ENCODE measurements at regions not wholly inside any gene's neighbourhood (a gene's known extent, or its start where the extent isn't known, plus 50 kb on each side); places are given as distances from the start of the nearest gene placed in this dataset.
"Not testable (repeated sequence)": the region's sequence is repeated elsewhere in the genome, so short reads cannot be mapped to it uniquely, and the experiment has no call there.

DNA sequence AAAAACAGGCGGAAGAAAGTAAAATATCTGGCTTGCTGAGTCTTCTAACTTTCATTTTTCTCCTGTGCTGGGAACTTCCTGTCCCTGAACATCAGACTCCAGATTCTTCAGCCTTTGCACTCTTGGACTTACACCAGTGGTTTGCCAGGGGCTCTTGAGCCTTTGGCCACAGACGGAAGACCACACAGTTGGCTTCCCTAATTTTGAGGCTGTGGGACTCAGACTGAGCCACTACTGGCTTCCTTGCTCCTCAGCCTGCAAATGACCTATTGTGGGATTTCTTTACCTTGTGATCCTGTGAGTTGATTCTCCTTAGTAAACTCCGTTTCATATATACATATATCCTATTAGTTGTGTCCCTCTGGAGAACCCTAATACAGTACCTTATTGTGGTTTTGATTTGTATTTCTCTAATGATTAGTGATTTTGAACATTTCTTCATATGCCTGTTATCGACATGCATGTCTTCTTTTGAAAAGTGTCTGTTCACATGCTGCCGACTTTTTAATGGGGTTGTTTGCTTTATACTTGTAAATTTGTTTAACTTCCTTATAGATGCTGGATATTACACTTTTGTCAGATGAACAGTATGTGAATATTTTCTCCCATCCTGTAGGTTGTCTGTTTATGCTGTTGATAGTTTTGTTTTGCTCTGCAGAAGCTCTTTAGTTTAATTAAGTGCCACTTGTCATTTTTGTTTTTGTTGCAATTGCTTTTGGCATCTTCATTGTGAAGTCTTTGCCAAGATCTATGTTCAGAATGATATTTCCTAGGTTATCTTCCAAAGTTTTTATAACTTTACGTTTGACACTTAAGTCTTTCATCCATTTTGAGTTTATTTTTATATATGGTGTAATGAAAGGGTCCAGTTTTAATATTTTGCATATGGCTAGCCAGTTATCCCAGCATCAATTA, 348.8 kb upstream of the SETBP1 start:
- no peak overlapping the region for H3K27ac ChIP-seq
- TF ChIP-seq ZFX (IDR thresholded peaks at IDR 0.05; ENCODE audit: borderline replicate concordance) = no peak

DNA sequence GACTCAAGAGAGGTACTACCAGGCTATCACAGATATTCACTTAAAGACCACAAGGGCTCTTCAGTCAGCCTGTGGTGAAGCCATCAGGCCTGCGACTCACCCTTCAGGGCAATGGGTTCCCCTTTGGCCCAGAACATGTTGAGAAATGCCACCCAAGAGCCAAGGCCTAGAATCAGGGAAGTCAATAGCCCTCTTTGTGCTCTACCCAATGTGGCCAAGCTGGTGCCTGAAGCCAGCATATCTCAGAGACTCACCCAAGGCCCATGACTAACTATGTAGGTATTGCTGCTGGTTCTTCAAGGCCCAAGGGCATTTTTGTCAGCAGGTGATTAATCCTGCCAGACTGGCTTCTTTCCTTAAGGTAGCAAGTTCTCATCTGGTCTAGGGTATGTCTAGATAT, 338.9 kb upstream of the SETBP1 start:
- TF ChIP-seq ZFX (IDR thresholded peaks at IDR 0.05; ENCODE audit: borderline replicate concordance) = no peak
- TF ChIP-seq, protein P1, sequence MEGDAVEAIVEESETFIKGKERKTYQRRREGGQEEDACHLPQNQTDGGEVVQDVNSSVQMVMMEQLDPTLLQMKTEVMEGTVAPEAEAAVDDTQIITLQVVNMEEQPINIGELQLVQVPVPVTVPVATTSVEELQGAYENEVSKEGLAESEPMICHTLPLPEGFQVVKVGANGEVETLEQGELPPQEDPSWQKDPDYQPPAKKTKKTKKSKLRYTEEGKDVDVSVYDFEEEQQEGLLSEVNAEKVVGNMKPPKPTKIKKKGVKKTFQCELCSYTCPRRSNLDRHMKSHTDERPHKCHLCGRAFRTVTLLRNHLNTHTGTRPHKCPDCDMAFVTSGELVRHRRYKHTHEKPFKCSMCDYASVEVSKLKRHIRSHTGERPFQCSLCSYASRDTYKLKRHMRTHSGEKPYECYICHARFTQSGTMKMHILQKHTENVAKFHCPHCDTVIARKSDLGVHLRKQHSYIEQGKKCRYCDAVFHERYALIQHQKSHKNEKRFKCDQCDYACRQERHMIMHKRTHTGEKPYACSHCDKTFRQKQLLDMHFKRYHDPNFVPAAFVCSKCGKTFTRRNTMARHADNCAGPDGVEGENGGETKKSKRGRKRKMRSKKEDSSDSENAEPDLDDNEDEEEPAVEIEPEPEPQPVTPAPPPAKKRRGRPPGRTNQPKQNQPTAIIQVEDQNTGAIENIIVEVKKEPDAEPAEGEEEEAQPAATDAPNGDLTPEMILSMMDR (IDR thresholded peaks at IDR 0.05) = no peak
- no peak overlapping the region for H3K27ac ChIP-seq

DNA sequence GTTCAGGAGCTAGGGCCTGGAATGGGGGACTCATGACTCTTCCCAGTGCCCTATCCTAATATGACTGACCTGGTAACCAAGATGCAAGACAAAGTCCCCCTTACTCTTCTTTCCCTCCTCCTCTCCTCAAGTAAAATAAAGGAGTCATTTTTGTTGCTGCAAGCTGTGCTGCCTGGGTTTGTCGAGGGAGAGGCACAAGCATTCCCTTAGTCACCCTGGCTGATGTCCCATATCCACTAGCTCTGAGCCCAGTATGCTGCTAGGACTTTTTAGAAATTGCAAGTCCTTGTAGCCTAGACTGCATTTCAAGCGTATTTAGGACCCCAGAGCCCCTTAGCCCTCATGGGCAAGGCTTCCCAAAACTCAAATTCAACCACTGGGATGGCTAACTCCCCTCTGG, 338.5 kb upstream of the SETBP1 start:
- H3K27ac ChIP-seq = no peak overlapping the region
- TF ChIP-seq ZFX (IDR thresholded peaks at IDR 0.05; ENCODE audit: borderline replicate concordance) = no peak
- TF ChIP-seq, protein P1 (IDR thresholded peaks at IDR 0.05) = no peak

DNA sequence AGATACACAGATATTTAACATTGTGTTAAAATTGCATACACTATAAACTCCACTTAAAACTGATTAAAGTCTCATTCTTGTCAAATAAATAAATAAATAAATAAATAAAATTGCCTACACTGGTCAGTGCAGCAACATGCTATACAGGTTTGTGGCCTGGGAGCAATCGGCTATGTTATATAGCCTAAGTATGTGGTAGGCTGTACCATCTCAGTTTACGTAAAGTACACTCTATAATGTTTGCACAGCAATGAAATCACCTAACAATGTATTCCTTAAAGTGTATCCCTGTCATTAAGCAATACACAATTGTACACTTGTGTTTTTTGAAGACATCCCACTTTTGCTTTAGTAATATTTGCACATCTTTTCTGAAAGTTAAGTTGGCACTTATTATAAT, 337.7 kb upstream of the SETBP1 start:
- TF ChIP-seq, protein P1 (IDR thresholded peaks at IDR 0.05) = no peak
- TF ChIP-seq ZFX (IDR thresholded peaks at IDR 0.05; ENCODE audit: borderline replicate concordance) = no peak
- no peak overlapping the region for H3K27ac ChIP-seq

DNA sequence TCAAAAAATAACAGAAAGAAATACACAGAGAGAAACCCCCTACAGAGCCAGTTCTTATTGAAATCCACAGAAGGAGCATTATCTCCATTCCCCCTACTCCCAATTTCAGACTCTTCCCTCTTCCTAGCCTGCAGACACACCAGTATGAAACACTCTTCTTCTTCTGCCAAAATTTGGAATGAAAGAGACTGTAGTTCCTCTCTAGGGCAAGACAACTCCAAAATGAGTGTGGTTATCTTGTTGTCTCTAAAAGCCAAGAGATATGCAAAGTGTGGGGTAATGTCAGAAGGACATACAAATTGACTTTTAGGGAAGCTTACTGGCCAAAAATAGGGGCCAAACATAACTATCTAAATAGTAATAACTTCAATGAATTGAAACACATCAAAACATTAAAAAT, 337.1 kb upstream of the SETBP1 start:
- TF ChIP-seq, protein P1 (IDR thresholded peaks at IDR 0.05) = no peak
- TF ChIP-seq ZFX (IDR thresholded peaks at IDR 0.05; ENCODE audit: borderline replicate concordance) = no peak
- no peak overlapping the region for H3K27ac ChIP-seq

DNA sequence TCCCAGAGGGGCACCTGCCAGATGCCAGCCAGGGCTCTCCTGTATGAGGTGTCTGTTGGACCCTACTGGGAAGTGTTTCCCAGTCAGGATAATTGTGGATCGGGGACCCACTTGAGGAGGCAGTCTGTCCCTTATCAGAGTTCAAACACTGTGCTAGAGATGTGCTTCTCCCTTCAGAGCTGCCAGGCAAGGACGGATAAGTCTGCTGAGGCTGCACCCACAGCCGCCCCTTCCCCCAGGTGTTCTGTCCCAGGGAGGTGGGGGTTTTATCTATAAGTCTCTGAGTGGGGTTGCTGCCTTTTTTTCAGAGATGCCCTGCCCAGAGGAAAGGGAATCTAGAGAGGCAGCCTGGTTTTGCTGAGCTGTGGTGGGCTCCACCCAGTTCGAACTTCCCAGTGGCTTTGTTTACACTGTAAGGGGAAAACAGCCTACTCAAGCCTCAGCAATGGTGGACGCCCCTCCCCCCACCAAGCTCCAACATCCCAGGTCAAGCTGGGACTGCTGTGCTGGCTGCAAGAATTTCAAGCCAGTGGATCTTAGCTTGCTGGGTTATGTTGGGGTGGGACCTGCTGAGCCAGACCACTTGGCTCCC, 324.0 kb upstream of the SETBP1 start:
- no peak overlapping the region for H3K27ac ChIP-seq
- TF ChIP-seq, protein P1 (IDR thresholded peaks at IDR 0.05) = no peak
- TF ChIP-seq ZFX (IDR thresholded peaks at IDR 0.05; ENCODE audit: borderline replicate concordance) = no peak

DNA sequence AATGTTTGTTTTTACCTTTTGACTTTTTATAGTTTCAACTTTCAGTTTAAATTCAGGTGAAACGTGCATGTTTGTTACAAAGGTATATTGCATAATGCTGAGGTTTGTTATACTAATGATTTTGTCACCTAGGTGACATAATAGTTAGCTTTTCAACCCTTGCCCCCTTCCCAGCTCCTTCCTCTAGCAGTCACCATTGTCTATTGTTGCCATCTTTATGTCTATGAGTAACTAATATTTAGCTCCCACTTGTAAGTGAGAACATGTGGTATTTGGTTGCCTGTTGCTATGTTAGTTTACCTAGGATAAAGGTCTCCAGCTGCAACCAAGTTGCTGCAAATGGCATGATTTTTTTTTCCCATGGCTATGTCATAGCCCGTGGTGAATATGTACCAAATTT, 322.3 kb upstream of the SETBP1 start:
- no peak overlapping the region for H3K27ac ChIP-seq

DNA sequence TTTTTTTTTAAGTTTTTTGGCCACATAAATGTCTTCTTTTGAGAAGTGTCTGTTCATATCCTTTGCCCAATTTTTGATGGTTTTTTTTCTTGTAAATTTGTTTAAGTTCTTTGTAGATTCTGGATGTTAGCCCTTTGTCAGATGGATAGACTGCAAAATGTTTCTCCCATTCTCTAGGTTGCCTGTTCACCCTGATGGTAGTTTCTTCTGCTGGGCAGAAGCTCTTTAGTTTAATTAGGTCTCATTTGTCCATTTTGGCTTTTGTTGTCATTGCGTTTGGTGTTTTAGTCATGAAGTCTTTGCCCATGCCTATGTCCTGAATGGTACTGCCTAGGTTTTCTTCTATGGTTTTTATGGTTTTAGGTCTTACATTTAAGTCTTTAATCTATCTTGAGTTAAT, 320.9 kb upstream of the SETBP1 start:
- H3K27ac ChIP-seq = not testable (repeated sequence)

More for the DNA sequence above, 322.3 kb upstream of the SETBP1 start:
- no peak for TF ChIP-seq ZFX (IDR thresholded peaks at IDR 0.05; ENCODE audit: borderline replicate concordance)
- TF ChIP-seq, protein P1 (IDR thresholded peaks at IDR 0.05) = no peak

DNA sequence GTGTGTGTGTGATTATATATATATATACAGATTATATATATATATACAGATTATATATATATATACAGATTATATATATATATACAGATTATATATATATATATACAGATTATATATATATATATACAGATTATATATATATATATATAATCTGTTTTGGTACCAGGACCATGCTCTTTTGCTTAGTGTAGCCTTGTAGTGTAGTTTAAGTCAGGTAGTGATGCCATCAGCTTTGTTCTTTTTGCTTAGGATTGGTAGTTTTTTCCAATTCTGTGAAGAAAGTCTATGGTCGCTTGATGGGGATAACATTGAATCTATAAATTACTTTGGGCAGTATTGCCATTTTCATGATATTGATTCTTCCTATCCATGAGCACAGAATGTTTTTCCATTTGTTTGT, 318.5 kb upstream of the SETBP1 start:
- H3K27ac ChIP-seq = not testable (repeated sequence)
